HEK293 (cell line): ENCODE measurements at regions not wholly inside any gene's neighbourhood (a gene's known extent, or its start where the extent isn't known, plus 50 kb on each side); places are given as distances from the start of the nearest gene placed in this dataset.

ENCODE experiments used
- CTCF ChIA-PET: fragments of 350-600 bp; formaldehyde crosslinking; extraction: SDS; loops from one replicate; lab custom pipeline; 2021; ENCODE audit warnings: antibody characterized with exemption; lab: Yijun Ruan, JAX
- POLR2A ChIA-PET: fragments of 300-600 bp; formaldehyde crosslinking; extraction: SDS; loops from one replicate; lab custom pipeline; 2020; ENCODE audit warnings: antibody characterized with exemption, inconsistent platforms; lab: Yijun Ruan, JAX
- H3K27ac ChIP-seq: fragments of 200-500 bp; sonication (Bioruptor generic); 2 replicates; pipeline ENCODE4 v1.5.1; 2014; ENCODE audit warnings: low read depth, low read length, control low read depth, inconsistent platforms; ENCODE audit errors: extremely low read depth
- H3K36me3 ChIP-seq, 2 experiments: fragments of 200-500 bp in 1 of 2; sonication (Bioruptor generic) in 1 of 2; 1 replicate in 1 of 2; 2 replicates in 1 of 2; pipeline ENCODE4 v1.5.1; 2014 to 2017; ENCODE audit warnings: inconsistent platforms in 2 of 2, low read length in 2 of 2; ENCODE audit not compliant: control insufficient read depth in 2 of 2, insufficient read depth in 1 of 2
- H3K4me1 ChIP-seq: fragments of 200-500 bp; sonication (Bioruptor generic); 2 replicates; pipeline ENCODE4 v1.5.1; 2014; ENCODE audit warnings: mild to moderate bottlenecking, low read length, inconsistent platforms; ENCODE audit not compliant: control insufficient read depth, insufficient read depth
- H3K4me3 ChIP-seq: 2 replicates; pipeline ENCODE4 v1.5.1; 2011; ENCODE audit warnings: low read depth, mild to moderate bottlenecking, control low read depth, low read length, moderate library complexity
- H3K9me3 ChIP-seq: fragments of 200-500 bp; sonication (Bioruptor generic); 2 replicates; pipeline ENCODE4 v1.5.1; 2014; ENCODE audit warnings: low read depth, low read length, inconsistent platforms; ENCODE audit not compliant: control insufficient read depth, insufficient read depth
- GLIS2 ChIP-seq: fragments of 450-650 bp; formaldehyde crosslinking; IDR thresholded peaks from 2 replicates; pipeline ENCODE4 v1.5.1; 2016; ENCODE audit warnings: missing biosample characterization, missing genetic modification characterization
- KLF7 ChIP-seq: fragments of 450-650 bp; formaldehyde crosslinking; IDR thresholded peaks from 2 replicates; pipeline ENCODE4 v1.5.1; 2016; ENCODE audit warnings: missing biosample characterization, missing genetic modification characterization, borderline replicate concordance
- MEIS1 ChIP-seq: sonication (generic); formaldehyde crosslinking; IDR thresholded peaks from 2 replicates; pipeline ENCODE4 v1.8.1; 2022; ENCODE audit warnings: missing genetic modification reagents, mild to moderate bottlenecking, borderline replicate concordance
- SP2 ChIP-seq: fragments of 450-650 bp; formaldehyde crosslinking; IDR thresholded peaks from 2 replicates; pipeline ENCODE4 v1.5.1; 2016; ENCODE audit warnings: missing biosample characterization, missing genetic modification characterization
- ZBTB21 ChIP-seq: fragments of 450-650 bp; formaldehyde crosslinking; IDR thresholded peaks from 2 replicates; pipeline ENCODE4 v1.5.1; 2017; ENCODE audit warnings: missing biosample characterization, missing genetic modification characterization
- ZBTB48 ChIP-seq: fragments of 450-650 bp; formaldehyde crosslinking; IDR thresholded peaks from 2 replicates; pipeline ENCODE4 v1.5.1; 2016; ENCODE audit warnings: missing biosample characterization, missing genetic modification characterization
- ZBTB7A ChIP-seq: fragments of 450-650 bp; formaldehyde crosslinking; IDR thresholded peaks from 2 replicates; pipeline ENCODE4 v1.5.1; 2016; ENCODE audit warnings: low read depth, missing biosample characterization, missing genetic modification characterization
- ZFP41 ChIP-seq: fragments of 450-650 bp; formaldehyde crosslinking; IDR thresholded peaks from 2 replicates; pipeline ENCODE4 v1.5.1; 2016; ENCODE audit warnings: missing biosample characterization, missing genetic modification characterization, borderline replicate concordance
- ZNF10 ChIP-seq: fragments of 450-650 bp; formaldehyde crosslinking; IDR thresholded peaks from 2 replicates; pipeline ENCODE4 v1.5.1; 2017; ENCODE audit warnings: missing biosample characterization, missing genetic modification characterization
- ZNF23 ChIP-seq: fragments of 450-650 bp; formaldehyde crosslinking; IDR thresholded peaks from 2 replicates; pipeline ENCODE4 v1.5.1; 2016; ENCODE audit warnings: missing biosample characterization, missing genetic modification characterization, borderline replicate concordance
- ZNF311 ChIP-seq: fragments of 450-650 bp; formaldehyde crosslinking; IDR thresholded peaks from 2 replicates; pipeline ENCODE4 v1.5.1; 2017; ENCODE audit warnings: missing biosample characterization, missing genetic modification characterization, borderline replicate concordance
- ZNF366 ChIP-seq: fragments of 450-650 bp; formaldehyde crosslinking; conservative IDR thresholded peaks from 2 replicates; pipeline ENCODE4 v1.5.1; 2016; ENCODE audit warnings: missing biosample characterization, missing genetic modification characterization
- ZNF394 ChIP-seq: fragments of 450-650 bp; formaldehyde crosslinking; IDR thresholded peaks from 2 replicates; pipeline ENCODE4 v1.5.1; 2016; ENCODE audit warnings: missing biosample characterization, missing genetic modification characterization, mild to moderate bottlenecking, moderate library complexity, borderline replicate concordance
- ZNF529 ChIP-seq: fragments of 450-650 bp; formaldehyde crosslinking; IDR thresholded peaks from 2 replicates; pipeline ENCODE4 v1.5.1; 2017; ENCODE audit warnings: missing genetic modification characterization, missing biosample characterization; ENCODE audit not compliant: insufficient replicate concordance
- ZNF558 ChIP-seq: fragments of 450-650 bp; formaldehyde crosslinking; IDR thresholded peaks from 2 replicates; pipeline ENCODE4 v1.5.1; 2016; ENCODE audit warnings: missing biosample characterization, missing genetic modification characterization
- ZNF777 ChIP-seq: fragments of 450-650 bp; formaldehyde crosslinking; IDR thresholded peaks from 2 replicates; pipeline ENCODE4 v1.5.1; 2017; ENCODE audit warnings: missing biosample characterization, missing genetic modification characterization, borderline replicate concordance
- ZNF785 ChIP-seq: fragments of 450-650 bp; formaldehyde crosslinking; IDR thresholded peaks from 2 replicates; pipeline ENCODE4 v1.5.1; 2016; ENCODE audit warnings: missing biosample characterization, missing genetic modification characterization
- TF ChIP-seq, protein P1 (sequence below): fragments of 450-650 bp; formaldehyde crosslinking; IDR thresholded peaks from 2 replicates; pipeline ENCODE4 v1.5.1; 2017; ENCODE audit warnings: missing biosample characterization, missing genetic modification characterization
- TF ChIP-seq, protein P2 (sequence below): fragments of 450-650 bp; formaldehyde crosslinking; IDR thresholded peaks from 2 replicates; pipeline ENCODE4 v1.5.1; 2016; ENCODE audit warnings: missing biosample characterization, missing genetic modification characterization
- TF ChIP-seq, protein P3 (sequence below): fragments of 450-650 bp; formaldehyde crosslinking; conservative IDR thresholded peaks from 2 replicates; pipeline ENCODE4 v1.5.1; 2016; ENCODE audit warnings: low read depth, missing biosample characterization, missing genetic modification characterization

DNA sequence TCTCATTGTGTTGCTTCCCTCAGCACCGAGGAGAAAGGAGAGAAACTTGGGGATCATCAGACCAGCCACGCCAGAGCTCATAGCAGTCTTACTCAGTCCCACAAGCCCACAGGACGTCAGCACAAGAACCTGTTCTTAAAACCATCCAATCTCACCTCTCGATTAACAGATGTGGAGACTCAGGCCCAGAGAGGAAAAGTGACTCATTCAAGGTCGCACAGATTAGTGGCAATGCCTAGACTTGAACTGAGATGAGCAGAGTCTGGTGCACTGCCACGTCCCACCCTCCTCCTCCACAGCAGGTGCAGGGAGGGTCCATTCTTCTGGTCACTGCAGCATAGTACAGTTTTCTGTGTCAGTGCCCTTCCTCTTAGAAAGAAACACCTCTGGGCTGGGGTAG is 154.9 kb upstream of the PZP start (continued):
- no peak for TF ChIP-seq ZNF311
- TF ChIP-seq, protein P1, sequence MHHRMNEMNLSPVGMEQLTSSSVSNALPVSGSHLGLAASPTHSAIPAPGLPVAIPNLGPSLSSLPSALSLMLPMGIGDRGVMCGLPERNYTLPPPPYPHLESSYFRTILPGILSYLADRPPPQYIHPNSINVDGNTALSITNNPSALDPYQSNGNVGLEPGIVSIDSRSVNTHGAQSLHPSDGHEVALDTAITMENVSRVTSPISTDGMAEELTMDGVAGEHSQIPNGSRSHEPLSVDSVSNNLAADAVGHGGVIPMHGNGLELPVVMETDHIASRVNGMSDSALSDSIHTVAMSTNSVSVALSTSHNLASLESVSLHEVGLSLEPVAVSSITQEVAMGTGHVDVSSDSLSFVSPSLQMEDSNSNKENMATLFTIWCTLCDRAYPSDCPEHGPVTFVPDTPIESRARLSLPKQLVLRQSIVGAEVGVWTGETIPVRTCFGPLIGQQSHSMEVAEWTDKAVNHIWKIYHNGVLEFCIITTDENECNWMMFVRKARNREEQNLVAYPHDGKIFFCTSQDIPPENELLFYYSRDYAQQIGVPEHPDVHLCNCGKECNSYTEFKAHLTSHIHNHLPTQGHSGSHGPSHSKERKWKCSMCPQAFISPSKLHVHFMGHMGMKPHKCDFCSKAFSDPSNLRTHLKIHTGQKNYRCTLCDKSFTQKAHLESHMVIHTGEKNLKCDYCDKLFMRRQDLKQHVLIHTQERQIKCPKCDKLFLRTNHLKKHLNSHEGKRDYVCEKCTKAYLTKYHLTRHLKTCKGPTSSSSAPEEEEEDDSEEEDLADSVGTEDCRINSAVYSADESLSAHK, result no peak
- TF ChIP-seq, protein P2, sequence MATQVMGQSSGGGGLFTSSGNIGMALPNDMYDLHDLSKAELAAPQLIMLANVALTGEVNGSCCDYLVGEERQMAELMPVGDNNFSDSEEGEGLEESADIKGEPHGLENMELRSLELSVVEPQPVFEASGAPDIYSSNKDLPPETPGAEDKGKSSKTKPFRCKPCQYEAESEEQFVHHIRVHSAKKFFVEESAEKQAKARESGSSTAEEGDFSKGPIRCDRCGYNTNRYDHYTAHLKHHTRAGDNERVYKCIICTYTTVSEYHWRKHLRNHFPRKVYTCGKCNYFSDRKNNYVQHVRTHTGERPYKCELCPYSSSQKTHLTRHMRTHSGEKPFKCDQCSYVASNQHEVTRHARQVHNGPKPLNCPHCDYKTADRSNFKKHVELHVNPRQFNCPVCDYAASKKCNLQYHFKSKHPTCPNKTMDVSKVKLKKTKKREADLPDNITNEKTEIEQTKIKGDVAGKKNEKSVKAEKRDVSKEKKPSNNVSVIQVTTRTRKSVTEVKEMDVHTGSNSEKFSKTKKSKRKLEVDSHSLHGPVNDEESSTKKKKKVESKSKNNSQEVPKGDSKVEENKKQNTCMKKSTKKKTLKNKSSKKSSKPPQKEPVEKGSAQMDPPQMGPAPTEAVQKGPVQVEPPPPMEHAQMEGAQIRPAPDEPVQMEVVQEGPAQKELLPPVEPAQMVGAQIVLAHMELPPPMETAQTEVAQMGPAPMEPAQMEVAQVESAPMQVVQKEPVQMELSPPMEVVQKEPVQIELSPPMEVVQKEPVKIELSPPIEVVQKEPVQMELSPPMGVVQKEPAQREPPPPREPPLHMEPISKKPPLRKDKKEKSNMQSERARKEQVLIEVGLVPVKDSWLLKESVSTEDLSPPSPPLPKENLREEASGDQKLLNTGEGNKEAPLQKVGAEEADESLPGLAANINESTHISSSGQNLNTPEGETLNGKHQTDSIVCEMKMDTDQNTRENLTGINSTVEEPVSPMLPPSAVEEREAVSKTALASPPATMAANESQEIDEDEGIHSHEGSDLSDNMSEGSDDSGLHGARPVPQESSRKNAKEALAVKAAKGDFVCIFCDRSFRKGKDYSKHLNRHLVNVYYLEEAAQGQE (tag by site-specific recombination), result no peak
- no peak for TF ChIP-seq SP2 (tag by site-specific recombination)
- no peak for TF ChIP-seq ZNF777
- no peak for TF ChIP-seq GLIS2 (tag by site-specific recombination)

DNA sequence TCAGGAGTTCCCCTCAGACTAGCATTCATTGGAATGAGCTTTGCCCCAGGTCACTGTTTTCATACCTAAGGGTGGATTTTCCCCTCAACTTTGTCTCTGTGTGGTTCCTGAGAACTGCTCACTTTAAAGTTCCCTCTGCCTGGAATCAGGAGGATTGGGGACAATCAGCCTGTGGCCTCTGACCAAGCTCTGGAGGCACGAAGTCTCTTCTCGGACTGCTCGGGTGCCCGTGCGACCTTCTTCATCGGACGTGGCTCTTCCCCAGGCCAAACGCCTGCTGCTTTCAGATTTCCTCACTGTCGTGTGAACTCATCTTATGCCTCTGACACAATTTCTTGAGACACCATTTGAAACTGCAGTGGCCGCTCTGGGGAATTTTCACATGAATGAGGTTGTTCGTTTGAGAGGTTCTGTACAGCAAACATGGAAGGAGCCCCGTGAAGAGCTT is 153.7 kb upstream of the PZP start:
- CTCF ChIA-PET, result no interaction called here
- TF ChIP-seq ZNF311, result no peak
- TF ChIP-seq, protein P3, sequence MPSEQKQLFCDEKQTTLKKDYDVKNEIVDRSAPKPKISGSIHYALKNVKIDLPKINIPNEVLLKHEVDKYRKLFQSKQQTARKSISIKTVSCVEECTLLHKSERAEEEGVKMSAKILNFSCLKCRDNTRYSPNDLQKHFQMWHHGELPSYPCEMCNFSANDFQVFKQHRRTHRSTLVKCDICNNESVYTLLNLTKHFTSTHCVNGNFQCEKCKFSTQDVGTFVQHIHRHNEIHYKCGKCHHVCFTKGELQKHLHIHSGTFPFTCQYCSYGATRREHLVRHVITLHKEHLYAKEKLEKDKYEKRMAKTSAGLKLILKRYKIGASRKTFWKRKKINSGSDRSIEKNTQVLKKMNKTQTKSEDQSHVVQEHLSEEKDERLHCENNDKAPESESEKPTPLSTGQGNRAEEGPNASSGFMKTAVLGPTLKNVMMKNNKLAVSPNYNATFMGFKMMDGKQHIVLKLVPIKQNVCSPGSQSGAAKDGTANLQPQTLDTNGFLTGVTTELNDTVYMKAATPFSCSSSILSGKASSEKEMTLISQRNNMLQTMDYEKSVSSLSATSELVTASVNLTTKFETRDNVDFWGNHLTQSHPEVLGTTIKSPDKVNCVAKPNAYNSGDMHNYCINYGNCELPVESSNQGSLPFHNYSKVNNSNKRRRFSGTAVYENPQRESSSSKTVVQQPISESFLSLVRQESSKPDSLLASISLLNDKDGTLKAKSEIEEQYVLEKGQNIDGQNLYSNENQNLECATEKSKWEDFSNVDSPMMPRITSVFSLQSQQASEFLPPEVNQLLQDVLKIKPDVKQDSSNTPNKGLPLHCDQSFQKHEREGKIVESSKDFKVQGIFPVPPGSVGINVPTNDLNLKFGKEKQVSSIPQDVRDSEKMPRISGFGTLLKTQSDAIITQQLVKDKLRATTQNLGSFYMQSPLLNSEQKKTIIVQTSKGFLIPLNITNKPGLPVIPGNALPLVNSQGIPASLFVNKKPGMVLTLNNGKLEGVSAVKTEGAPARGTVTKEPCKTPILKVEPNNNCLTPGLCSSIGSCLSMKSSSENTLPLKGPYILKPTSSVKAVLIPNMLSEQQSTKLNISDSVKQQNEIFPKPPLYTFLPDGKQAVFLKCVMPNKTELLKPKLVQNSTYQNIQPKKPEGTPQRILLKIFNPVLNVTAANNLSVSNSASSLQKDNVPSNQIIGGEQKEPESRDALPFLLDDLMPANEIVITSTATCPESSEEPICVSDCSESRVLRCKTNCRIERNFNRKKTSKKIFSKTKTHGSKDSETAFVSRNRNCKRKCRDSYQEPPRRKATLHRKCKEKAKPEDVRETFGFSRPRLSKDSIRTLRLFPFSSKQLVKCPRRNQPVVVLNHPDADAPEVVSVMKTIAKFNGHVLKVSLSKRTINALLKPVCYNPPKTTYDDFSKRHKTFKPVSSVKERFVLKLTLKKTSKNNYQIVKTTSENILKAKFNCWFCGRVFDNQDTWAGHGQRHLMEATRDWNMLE (tag by site-specific recombination), result no peak
- TF ChIP-seq ZNF10 (tag by site-specific recombination), result no peak
- TF ChIP-seq, protein P1, result no peak
- TF ChIP-seq ZNF394 (tag by site-specific recombination), result no peak
- no peak for TF ChIP-seq ZNF23 (tag by site-specific recombination)
- no peak for TF ChIP-seq ZBTB21 (tag by site-specific recombination)
- TF ChIP-seq MEIS1 (CRISPR knock-in tag), result no peak
- no peak for TF ChIP-seq ZBTB7A (tag by site-specific recombination)
- no peak for TF ChIP-seq ZBTB48 (tag by site-specific recombination)
- no peak for TF ChIP-seq ZNF529
- no peak for TF ChIP-seq ZFP41 (tag by site-specific recombination)
- no peak for TF ChIP-seq ZNF558
- no peak for TF ChIP-seq ZNF366 (tag by site-specific recombination)
- TF ChIP-seq KLF7 (tag by site-specific recombination), result no peak
- no peak for TF ChIP-seq ZNF785 (tag by site-specific recombination)
- H3K9me3 ChIP-seq, result no peaks in the 10 kb centered on the region
- H3K36me3 ChIP-seq, result no peaks in the 10 kb centered on the region
- H3K4me1 ChIP-seq, result no peaks in the 10 kb centered on the region
- no peak overlapping the region for H3K4me3 ChIP-seq
- POLR2A ChIA-PET, result no interaction called here
- H3K27ac ChIP-seq, result no peak overlapping the region
